GM18505 (cell line): ENCODE measurements at regions not wholly inside any gene's neighbourhood (a gene's known extent, or its start where the extent isn't known, plus 50 kb on each side); places are given as distances from the start of the nearest gene placed in this dataset.
"Not testable (repeated sequence)": the region's sequence is repeated elsewhere in the genome, so short reads cannot be mapped to it uniquely, and the experiment has no call there.

Source experiments
- ATAC-seq: cut with Tn5 transposase; IDR thresholded peaks from one replicate; pipeline ENCODE4 v1.9.1; 2021; ENCODE audit not compliant: unreplicated experiment
- POLR2A ChIP-seq: IDR thresholded peaks from 4 replicates; pipeline ENCODE4 v1.6.1; 2011; ENCODE audit warnings: borderline replicate concordance; ENCODE audit not compliant: insufficient read depth, insufficient read length; ENCODE audit errors: extremely low read depth

- no peak for ATAC-seq
- TF ChIP-seq POLR2A = no peak
Measured at GRCh38 chr5:12125895-12126294, 221.6 kb upstream of the CTNND2 start.

- no peak for ATAC-seq
- no peak for TF ChIP-seq POLR2A
Measured at GRCh38 chr5:12119657-12120056, 215.4 kb upstream of the CTNND2 start.

GRCh38 chr5:12114075-12114474 is 209.8 kb upstream of the CTNND2 start:
- TF ChIP-seq POLR2A = no peak
- no peak for ATAC-seq

GRCh38 chr5:12113062-12113461 is 208.8 kb upstream of the CTNND2 start:
- ATAC-seq = no peak
- TF ChIP-seq POLR2A = no peak

GRCh38 chr5:12111261-12111660 is 207.0 kb upstream of the CTNND2 start:
- no peak for TF ChIP-seq POLR2A
- ATAC-seq = no peak

DNA sequence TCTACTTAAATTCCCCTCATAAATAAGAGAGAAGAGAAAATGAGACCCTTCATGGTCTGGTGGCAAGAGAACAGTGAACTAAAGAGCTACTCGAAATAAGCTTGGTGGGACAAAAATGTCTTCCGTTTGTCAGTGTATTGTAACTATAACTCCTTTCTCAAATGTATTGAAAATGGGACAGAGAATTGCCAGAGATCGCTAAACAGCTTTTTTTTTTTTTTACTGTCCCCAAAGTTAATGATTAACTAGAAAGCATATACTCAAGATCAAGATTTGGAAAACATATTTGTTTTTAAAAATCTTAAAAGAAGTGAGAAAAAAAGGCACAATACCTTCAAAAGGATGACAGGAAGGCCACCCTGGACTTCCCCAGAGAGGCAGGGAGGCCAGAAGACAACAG is 206.4 kb upstream of the CTNND2 start:
- no peak for ATAC-seq
- no peak for TF ChIP-seq POLR2A

DNA sequence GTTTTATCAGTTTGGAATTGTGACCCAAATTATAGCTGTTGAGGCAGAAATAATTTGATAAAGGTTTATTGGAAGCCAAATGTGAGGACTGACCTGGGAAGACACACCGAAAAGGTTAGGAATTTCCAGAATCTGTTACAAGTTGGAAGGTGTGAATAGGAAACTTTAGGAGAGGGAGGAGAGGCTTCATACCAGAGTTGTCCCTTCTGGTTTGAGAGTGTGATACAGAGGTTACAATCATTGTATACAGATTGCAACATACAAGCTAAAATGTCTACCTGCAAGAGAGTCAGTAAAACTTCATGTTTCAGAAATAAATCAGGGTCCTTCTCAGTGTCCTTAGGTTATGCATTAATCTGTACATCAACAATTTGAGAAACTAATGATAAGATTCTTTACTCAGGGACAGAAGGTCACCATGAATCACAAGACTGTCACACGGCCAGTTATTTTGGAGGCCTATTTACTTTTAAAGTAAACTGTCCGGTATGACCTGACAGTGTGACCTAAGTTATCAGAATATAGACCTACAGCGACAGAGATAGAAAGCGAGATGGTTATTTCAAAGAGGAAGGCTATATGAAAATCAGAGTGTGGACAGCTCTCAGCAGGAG is 204.9 kb upstream of the CTNND2 start:
- TF ChIP-seq POLR2A = no peak
- ATAC-seq = no peak

GRCh38 chr5:12102151-12102550 is 197.9 kb upstream of the CTNND2 start:
- TF ChIP-seq POLR2A = no peak
- no peak for ATAC-seq

GRCh38 chr5:12100542-12100941 is 196.3 kb upstream of the CTNND2 start:
- TF ChIP-seq POLR2A = no peak

DNA sequence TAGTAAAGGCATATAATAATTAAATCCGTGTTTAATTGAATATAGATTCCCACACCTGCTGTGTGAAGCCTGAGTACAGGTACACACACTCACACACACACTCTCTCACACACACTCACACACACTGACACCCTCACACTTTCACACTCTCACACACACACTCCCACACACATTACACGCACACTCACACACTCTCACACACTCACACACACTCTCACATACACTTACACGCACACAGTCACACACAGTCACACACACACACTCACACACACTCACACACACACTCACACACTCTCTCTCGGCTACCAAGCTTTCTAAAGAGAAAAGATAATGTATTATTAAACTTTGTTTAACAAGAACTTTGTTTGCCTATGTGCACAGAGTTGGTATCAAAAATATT is 195.1 kb upstream of the CTNND2 start:
- no peak for TF ChIP-seq POLR2A
- ATAC-seq = no peak

More at GRCh38 chr5:12100542-12100941, 196.3 kb upstream of the CTNND2 start:
- ATAC-seq = no peak

- TF ChIP-seq POLR2A = no peak
- ATAC-seq = no peak
Measured at GRCh38 chr5:12095808-12096281, 191.6 kb upstream of the CTNND2 start.

DNA sequence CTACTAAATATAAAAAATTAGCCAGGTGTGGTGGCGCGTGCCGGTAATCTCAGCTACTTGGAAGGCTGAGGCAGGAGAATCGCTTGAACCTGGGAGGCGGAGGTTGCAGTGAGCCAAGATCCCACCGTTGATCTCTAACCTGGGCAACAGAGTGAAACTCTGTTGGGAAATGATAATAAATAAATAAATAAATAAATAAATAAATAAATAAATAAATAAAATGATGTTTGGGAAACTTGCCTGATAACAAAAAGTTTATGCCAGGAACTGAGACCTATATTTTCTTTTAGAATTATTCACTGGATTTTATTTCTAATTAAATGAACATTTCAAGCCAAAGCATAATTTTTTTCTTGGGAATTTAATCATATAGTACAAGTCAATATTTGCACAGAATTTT is 189.3 kb upstream of the CTNND2 start:
- TF ChIP-seq POLR2A = no peak
- ATAC-seq = no peak

- no peak for ATAC-seq
- TF ChIP-seq POLR2A = no peak
Measured at GRCh38 chr5:12080761-12081160, 176.5 kb upstream of the CTNND2 start.

DNA sequence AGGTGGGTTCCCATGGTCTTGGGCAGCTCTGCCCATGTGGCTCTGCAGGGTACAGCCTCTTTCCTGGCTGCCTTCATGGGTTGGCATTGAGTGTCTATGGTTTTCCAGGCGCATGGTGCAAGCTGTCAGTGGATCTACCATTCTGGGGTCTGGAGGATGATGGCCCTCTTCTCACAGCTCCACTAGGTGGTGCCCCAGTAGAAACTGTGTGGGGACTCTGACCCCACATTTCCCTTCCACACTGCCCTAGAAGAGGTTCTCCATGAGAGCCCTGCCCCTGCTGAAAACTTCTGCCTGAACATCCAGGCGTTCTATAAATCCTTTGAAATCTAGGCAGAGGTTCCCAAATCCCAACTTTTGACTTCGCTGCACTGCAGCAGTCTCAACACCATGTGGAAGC is 174.0 kb upstream of the CTNND2 start:
- not testable (repeated sequence) for ATAC-seq

DNA sequence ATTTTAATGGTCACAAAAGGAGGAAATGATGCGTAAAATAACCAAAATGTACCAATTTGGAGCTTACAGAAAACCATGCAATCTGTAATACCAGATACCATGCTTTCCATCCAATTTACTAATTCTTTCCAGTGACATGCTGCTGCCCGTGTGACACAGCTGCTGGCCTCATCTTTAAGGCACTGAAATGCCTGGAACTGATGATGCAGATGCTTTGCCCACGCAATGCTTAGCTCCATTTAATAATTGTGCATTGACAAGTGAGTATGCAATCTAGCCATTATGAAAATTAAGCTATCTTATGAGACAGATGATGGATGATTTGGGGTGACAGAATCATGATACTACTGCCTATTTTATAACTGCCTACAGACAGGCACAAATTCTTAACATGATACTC is 169.2 kb upstream of the CTNND2 start:
- no peak for TF ChIP-seq POLR2A
- no peak for ATAC-seq

GRCh38 chr5:12072441-12072840 is 168.2 kb upstream of the CTNND2 start:
- ATAC-seq = no peak
- no peak for TF ChIP-seq POLR2A

GRCh38 chr5:12071455-12071854 is 167.2 kb upstream of the CTNND2 start:
- no peak for TF ChIP-seq POLR2A
- no peak for ATAC-seq
